Thyroid gland (tissue), 4 donors: ENCODE measurements at regions not wholly inside any gene's neighbourhood (a gene's known extent, or its start where the extent isn't known, plus 50 kb on each side); places are given as distances from the start of the nearest gene placed in this dataset.

Experiments
- POLR2A ChIP-seq, 2 donors: fragments of 450-650 bp; IDR thresholded peaks; one replicate each; pipeline ENCODE4 v1.6.1; 2017; ENCODE audit warnings: antibody characterized with exemption in 2 of 2, mild to moderate bottlenecking in 2 of 2, moderate library complexity in 1 of 2
- TF ChIP-seq, protein P1 (sequence below), 6 experiments: fragments of 200-600 bp in 3 of 6; fragments of 450-650 bp in 3 of 6; sonication (generic) in 3 of 6; IDR thresholded peaks; one replicate each; pipeline ENCODE4 v1.5.1; 2016 to 2019; ENCODE audit warnings: antibody characterized with exemption in 6 of 6, mild to moderate bottlenecking in 2 of 6, inconsistent platforms in 1 of 6, moderate library complexity in 1 of 6

- TF ChIP-seq, protein P1, sequence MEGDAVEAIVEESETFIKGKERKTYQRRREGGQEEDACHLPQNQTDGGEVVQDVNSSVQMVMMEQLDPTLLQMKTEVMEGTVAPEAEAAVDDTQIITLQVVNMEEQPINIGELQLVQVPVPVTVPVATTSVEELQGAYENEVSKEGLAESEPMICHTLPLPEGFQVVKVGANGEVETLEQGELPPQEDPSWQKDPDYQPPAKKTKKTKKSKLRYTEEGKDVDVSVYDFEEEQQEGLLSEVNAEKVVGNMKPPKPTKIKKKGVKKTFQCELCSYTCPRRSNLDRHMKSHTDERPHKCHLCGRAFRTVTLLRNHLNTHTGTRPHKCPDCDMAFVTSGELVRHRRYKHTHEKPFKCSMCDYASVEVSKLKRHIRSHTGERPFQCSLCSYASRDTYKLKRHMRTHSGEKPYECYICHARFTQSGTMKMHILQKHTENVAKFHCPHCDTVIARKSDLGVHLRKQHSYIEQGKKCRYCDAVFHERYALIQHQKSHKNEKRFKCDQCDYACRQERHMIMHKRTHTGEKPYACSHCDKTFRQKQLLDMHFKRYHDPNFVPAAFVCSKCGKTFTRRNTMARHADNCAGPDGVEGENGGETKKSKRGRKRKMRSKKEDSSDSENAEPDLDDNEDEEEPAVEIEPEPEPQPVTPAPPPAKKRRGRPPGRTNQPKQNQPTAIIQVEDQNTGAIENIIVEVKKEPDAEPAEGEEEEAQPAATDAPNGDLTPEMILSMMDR (IDR thresholded peaks at IDR 0.05) = no peak
- TF ChIP-seq POLR2A (IDR thresholded peaks at IDR 0.05) = no peak
These were observed 365.9 kb upstream of the SLC30A5 start for GRCh38 chr5:68727931-68728330.
